Colon (tissue), 2 donors: ENCODE measurements at regions not wholly inside any gene's neighbourhood (a gene's known extent, or its start where the extent isn't known, plus 50 kb on each side); places are given as distances from the start of the nearest gene placed in this dataset.
A peak's percentile ranks its signal among the peaks of the same experiment; 100 is the strongest.
"Not testable (repeated sequence)": the region's sequence is repeated elsewhere in the genome, so short reads cannot be mapped to it uniquely, and the experiment has no call there.

ENCODE experiments used
- FAIRE-seq: peaks from 2 replicates; lab custom pipeline; 2012; peaks lifted over from hg19 to GRCh38; lab: Jason Lieb, UNC
- donor health status: control.
- donor health status: control.

DNA sequence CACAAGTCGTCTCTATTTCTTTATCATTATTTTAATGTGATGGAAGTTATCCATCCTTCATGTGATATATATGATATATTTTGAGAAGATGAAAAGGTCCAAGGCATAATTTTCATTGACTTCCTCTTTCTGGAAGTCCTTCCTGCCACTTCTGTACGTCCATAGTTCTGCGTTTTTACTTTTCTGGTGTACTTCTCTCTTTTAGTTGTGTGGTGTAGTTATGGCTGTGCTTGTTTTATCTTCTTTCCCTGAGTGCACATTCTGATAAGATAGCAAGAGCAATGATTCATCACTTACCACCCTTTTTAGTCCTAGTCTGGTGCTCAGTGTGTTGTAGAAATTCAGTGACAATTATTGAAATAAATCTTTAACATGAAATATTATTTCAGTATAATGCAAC is 231.3 kb upstream of the FERD3L start:
- no peak for FAIRE-seq

- FAIRE-seq, result no peak
Measured at GRCh38 chr7:19375976-19376375, 230.8 kb upstream of the FERD3L start.

- no peak for FAIRE-seq
Measured at GRCh38 chr7:19373334-19373733, 228.1 kb upstream of the FERD3L start.

- FAIRE-seq, result no peak
Measured at GRCh38 chr7:19369806-19370205, 224.6 kb upstream of the FERD3L start.

GRCh38 chr7:19369182-19369581 is 224.0 kb upstream of the FERD3L start:
- no peak for FAIRE-seq

- FAIRE-seq, result no peak
Measured at GRCh38 chr7:19368491-19368925, 223.3 kb upstream of the FERD3L start.

DNA sequence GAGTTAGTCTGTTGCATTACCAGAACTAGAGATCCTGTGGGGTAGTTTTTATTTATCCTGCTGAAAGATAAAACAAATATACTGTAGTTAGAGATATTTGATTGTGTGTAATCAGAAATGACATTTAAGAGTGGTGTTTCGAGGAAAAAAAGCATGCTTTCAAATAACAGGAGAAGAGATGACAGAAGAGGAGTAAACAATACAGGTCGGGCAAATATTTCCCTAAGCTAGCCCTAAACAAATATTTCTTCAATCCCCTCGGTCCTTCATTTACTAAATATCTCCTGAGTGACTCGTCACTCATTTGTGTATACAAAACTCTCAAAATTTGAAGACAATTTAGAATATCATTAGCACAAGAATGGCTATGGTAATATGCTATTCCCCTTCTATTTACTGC is 219.7 kb upstream of the FERD3L start:
- no peak for FAIRE-seq

DNA sequence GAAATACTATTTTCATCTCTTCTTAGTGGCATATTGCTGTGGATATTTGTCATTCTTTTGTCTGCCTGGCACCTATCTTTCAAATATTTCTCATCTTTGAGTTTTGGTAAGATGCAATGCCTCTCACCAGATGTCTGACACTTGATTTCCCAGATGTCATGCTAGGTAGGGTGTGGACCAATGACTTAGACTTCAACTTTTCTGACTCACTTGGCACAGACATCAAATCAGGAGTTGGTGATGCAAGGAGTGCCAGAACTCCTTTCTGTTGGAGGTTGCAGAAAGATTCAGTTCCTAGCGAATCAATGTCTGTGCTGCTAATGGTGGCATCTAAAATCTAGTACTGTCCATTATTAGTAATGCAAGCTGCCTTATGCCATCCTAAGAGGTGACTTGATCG is 216.9 kb upstream of the FERD3L start:
- FAIRE-seq, result no peak

DNA sequence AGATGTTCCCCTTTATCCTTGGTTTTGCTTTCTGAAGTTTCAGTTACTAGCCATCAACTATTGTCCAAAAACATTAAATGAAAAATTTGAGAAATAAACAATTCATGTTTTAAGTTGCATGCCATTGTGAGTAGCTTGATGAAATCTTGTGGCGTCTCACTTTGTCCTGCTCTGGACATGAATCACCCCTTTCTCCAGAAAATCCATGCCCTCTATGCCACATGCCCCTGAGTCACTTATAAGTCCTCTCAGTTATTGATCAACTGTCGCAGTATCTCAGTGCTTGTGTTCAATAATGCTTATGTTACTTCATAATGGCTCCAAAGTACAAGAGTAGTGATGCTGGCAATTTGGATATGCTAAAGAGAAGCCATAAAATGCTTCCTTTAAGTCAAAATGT is 208.0 kb upstream of the FERD3L start:
- no peak for FAIRE-seq

GRCh38 chr7:19352305-19352695 is 207.1 kb upstream of the FERD3L start:
- FAIRE-seq, result no peak

DNA sequence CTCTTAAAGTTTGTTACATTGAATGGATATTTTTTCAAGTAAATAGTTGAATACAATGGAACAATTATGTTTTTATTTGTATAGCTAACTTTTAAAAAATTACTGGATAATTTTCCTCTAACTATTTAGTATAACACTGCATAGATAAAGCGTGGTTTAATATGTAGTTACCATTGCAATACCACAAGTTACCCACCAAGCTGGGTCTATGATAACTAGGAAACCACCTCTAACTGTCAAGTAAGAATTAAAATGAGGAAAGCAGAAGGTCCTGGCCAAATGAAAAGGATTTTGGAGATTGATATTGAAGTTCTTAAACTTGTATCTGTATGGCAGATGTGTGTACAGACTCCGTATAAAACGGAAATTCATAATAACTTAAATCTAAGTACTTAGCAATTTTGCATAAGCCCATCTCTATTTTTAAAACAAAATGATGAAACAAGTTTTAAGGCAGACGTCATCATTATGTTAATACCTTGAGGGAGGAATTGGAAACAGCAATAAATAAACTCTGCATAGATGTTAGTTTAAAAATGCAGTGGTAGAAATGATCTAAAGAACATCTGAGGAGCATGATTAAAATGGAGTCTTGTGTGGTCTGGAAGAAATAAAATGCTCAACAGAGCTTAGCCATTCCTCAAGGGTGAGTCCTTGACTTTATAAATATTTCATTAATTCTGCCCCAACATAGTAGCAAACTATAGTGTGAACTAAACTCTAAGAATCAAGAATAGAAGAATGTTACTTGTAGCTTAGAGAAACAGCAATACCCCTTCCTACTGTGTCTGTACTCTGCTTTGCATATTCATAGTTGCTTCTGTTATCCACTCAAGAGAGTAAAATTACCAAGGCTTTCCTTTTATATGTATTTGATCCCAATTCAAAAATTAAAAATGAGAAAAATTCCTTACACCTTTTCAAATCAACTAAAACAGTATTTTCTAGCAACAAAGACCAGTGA is 206.4 kb upstream of the FERD3L start:
- no peak for FAIRE-seq

GRCh38 chr7:19339512-19339911 is 194.3 kb upstream of the FERD3L start:
- no peak for FAIRE-seq

GRCh38 chr7:19338512-19338911 is 193.3 kb upstream of the FERD3L start:
- FAIRE-seq, result not testable (repeated sequence)

DNA sequence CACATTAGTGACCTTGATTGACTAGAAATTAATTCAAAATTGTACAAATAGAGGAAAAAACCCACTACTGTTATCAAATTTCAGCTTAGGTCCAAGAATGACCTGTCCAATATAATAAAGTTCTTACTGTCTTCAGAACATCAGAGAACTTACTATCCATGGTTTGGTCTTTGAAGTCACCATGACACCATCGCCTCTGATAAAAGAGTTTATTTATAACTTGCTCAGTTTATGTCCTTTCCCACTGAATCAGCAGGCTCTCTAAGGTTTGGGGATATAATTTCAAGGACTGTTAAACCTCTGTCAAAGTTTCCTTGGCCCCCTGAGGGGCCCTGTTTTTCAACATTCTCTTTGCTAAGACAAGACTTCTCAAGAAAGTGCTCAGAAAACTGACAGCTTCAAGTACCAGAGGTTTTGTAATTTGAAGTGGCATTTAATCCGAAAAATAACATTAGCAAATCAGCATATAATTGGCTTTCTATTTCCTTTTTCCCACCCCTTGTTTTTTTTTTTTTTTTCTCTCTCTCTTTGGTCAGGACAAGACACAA is 191.7 kb upstream of the FERD3L start:
- FAIRE-seq, result no peak

DNA sequence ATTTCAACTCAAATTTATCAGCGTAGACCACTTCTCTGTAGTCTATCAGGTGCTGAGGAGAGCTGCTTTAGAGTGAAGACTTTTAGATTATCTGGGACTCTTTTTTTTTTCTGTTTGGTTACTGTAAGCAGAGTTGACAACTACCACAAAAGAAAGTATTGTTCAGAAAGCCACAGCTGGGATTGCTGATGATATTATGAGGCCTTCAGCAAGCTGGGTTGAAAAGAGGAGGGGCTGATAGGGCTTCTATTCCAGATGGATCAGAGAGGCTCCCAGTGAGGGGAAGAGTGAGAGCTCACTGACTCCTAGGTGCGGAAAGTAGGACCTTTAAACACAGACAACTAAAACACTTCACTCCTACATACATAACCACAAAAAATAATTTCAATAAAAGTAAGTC is 188.5 kb upstream of the FERD3L start:
- FAIRE-seq, result no peak

DNA sequence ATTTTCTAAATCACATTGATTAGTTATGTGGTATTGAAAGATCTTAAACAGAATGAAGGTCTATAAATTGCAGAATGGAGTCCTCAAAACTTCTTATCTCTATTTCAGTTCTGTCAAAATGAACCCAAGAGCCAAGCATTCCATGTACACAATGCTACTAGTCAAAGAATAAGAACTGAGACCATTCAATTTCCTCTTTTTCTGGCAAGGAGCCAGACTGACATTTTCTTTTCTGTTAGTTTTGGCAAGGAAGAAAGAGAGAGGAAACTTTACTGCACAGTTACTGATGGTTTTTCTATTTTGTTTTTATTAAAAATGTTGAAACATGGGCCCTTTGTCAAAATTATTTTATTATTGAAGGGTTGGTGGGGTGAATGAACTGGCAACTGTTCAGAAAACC is 181.8 kb upstream of the FERD3L start:
- FAIRE-seq, result no peak

DNA sequence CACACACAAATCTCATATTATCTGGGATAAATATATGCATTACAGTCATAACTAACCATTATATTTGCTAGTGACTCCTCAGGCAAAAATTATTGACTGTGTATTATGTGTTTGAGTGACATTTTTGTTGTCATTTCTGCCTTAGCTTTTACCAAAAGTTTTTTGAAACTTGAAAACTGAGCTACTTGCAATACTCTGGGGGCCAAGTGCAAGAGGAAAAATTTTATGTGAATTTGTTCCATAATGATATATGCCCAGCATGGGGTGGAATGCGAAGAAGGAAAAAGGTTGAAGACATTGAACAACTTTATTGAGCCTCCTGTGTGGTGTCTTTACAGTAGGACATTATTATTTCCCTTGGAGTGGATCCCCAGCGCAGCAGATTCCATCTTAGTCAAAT is 176.8 kb upstream of the FERD3L start:
- no peak for FAIRE-seq

GRCh38 chr7:19318287-19318686 is 173.1 kb upstream of the FERD3L start:
- no peak for FAIRE-seq

- no peak for FAIRE-seq
Measured at GRCh38 chr7:19317461-19317860, 172.2 kb upstream of the FERD3L start.

DNA sequence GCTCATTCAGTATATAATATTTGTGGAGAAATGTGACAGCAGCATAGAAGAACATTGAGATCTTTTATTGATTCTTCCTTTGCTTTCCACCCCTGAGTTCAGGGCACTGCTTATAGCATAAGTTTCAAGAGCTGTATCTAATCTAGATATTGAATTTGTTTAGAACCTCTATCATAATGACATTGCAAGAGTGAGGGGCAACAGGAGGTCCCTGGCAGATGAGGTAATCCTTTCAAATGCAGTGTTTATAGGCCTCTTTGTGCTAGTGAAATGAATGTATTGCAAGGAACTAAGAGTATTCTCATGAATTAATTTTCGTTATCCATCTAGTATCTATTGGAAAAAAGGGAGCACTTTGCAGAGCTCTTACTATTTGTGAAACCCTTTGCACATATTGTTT is 167.2 kb upstream of the FERD3L start:
- no peak for FAIRE-seq

- FAIRE-seq, result peak; percentile 38
Measured at GRCh38 chr7:19307554-19307953, 162.3 kb upstream of the FERD3L start.

GRCh38 chr7:19305698-19306097 is 160.5 kb upstream of the FERD3L start:
- FAIRE-seq, result no peak

DNA sequence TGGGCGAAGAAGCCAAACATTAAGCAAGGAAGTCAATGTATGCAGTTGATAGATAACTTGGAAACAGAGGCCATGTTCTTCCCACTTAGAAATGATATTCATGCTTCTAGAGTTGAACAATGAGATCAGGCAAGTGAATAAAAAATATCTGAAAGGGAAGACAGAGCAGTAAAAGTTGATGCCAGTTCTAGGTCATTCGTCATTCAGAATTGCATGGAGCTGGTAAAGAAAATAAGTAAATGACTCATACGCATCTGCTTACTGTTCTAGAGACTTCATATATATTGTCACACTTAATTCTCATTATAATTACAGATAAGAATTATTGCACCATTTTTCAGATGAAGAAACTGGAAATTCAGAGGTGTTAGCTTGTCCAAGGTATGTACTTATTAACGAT is 158.9 kb upstream of the FERD3L start:
- no peak for FAIRE-seq

DNA sequence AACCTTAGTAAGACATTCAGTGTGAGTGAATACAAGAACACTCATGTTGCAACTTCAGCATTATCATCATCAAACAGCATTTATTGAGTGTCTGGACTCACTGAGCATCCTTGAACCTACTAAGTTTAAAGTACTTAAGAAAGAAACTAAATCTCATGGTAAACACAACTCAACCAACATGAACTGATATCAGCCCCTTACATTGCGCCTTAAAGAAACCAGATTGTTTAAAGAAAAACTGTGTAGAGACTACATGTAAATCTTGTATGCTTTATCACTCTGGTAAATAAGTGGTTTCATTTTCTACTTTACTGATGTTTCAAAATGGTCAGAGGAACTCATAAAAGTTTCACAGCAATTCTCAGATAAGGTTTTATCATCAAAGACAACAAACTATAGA is 157.5 kb upstream of the FERD3L start:
- no peak for FAIRE-seq
